Left lung (tissue), 4 donors: ENCODE measurements at regions not wholly inside any gene's neighbourhood (a gene's known extent, or its start where the extent isn't known, plus 50 kb on each side); places are given as distances from the start of the nearest gene placed in this dataset.
"Not testable (repeated sequence)": the region's sequence is repeated elsewhere in the genome, so short reads cannot be mapped to it uniquely, and the experiment has no call there.

Experiments
- ATAC-seq: fragments of 200-7000 bp; cut with Tn5 transposase; one replicate; pipeline ENCODE4 v1.9.1; 2020; ENCODE audit warnings: moderate library complexity
- DNase-seq, 4 donors: peaks; one replicate each; pipeline ENCODE4 v3.0.0-alpha.2; 2013 to 2020
- H3K27ac ChIP-seq, 2 donors: fragments of 200-600 bp; sonication (generic) in 1 of 2; one replicate each; pipeline versions ENCODE4 v1.5.0 to v1.8.0; 2020 to 2021
- H3K27me3 ChIP-seq, 2 donors: fragments of 200-600 bp; sonication (generic) in 1 of 2; one replicate each; pipeline versions ENCODE4 v1.5.0 to v1.8.0; 2020 to 2021
- H3K36me3 ChIP-seq, 2 donors: fragments of 200-600 bp; sonication (generic) in 1 of 2; one replicate each; pipeline versions ENCODE4 v1.5.0 to v1.8.0; 2020 to 2021
- H3K4me1 ChIP-seq, 2 donors: fragments of 200-600 bp; one replicate each; pipeline ENCODE4 v1.8.0; 2021
- H3K4me3 ChIP-seq, 2 donors: fragments of 200-600 bp; sonication (generic) in 1 of 2; one replicate each; pipeline versions ENCODE4 v1.5.0 to v1.8.0; 2020 to 2021; ENCODE audit warnings: mild to moderate bottlenecking in 1 of 2
- H3K9me3 ChIP-seq, 2 donors: fragments of 200-600 bp; sonication (generic) in 1 of 2; one replicate each; pipeline versions ENCODE4 v1.5.0 to v1.8.0; 2020 to 2021
- CTCF ChIP-seq, 2 donors: fragments of 200-600 bp; sonication (generic) in 1 of 2; IDR thresholded peaks; one replicate each; pipeline versions ENCODE4 v1.5.0 to v1.8.0; 2021; ENCODE audit warnings: antibody characterized with exemption in 2 of 2
- intact Hi-C, 2 donors: fragments of 100-400 bp; cut with DNase I; formaldehyde crosslinking; loops; one replicate each; pipeline versions ENCODE4 v1.11.2 to v1.14.2; 2022
- donor health status: DM: no; HTN: yes; CAD: no.
- donor health status: DM: no; HTN: no; CAD: no.

GRCh38 chr2:58601017-58601416 is 359.9 kb upstream of the FANCL start:
- DNase-seq (no peak), ATAC-seq (no peak)
- Histone ChIP-seq H3K27me3 (no peaks in the 10 kb centered on the region), H3K36me3 (no peaks in the 10 kb centered on the region), H3K9me3 (no peaks in the 10 kb centered on the region), H3K4me3 (no peak overlapping the region), H3K4me1 (no peaks in the 10 kb centered on the region), H3K27ac (no peak overlapping the region)
- TF ChIP-seq CTCF (IDR thresholded peaks at IDR 0.05), result no peak
- intact Hi-C loops, result no loop called here

GRCh38 chr2:58598171-58598570 is 357.0 kb upstream of the FANCL start:
- no peak for DNase-seq
- intact Hi-C loops, result no loop called here
- ATAC-seq, result peak; percentile 94

GRCh38 chr2:58595714-58596113 is 354.6 kb upstream of the FANCL start:
- ATAC-seq, result no peak
- Histone ChIP-seq H3K4me3 (no peak overlapping the region), H3K36me3 (no peaks in the 10 kb centered on the region), H3K9me3 (no peaks in the 10 kb centered on the region), H3K27me3 (no peaks in the 10 kb centered on the region), H3K27ac (no peak overlapping the region), H3K4me1 (no peaks in the 10 kb centered on the region)
- no peak for DNase-seq
- intact Hi-C loops, result no loop called here
- no peak for TF ChIP-seq CTCF (IDR thresholded peaks at IDR 0.05)

More at GRCh38 chr2:58598171-58598570, 357.0 kb upstream of the FANCL start:
- Histone ChIP-seq H3K9me3 (no peaks in the 10 kb centered on the region), H3K4me3 (no peak overlapping the region), H3K27ac (no peak overlapping the region), H3K36me3 (no peaks in the 10 kb centered on the region), H3K27me3 (no peaks in the 10 kb centered on the region), H3K4me1 (no peaks in the 10 kb centered on the region)
- no peak for TF ChIP-seq CTCF (IDR thresholded peaks at IDR 0.05)

GRCh38 chr2:58594762-58595161 is 353.6 kb upstream of the FANCL start:
- no peak for DNase-seq
- no peak for TF ChIP-seq CTCF (IDR thresholded peaks at IDR 0.05)
- no peaks in the 10 kb centered on the region for H3K36me3 ChIP-seq
- ATAC-seq, result no peak
- no peak overlapping the region for H3K4me3 ChIP-seq
- H3K4me1 ChIP-seq, result no peaks in the 10 kb centered on the region
- no peaks in the 10 kb centered on the region for H3K9me3 ChIP-seq
- H3K27ac ChIP-seq, result no peak overlapping the region
- no peaks in the 10 kb centered on the region for H3K27me3 ChIP-seq
- intact Hi-C loops, result no loop called here

GRCh38 chr2:58594175-58594574 is 353.1 kb upstream of the FANCL start:
- H3K4me1 ChIP-seq, result no peaks in the 10 kb centered on the region
- H3K27me3 ChIP-seq, result no peaks in the 10 kb centered on the region
- no peak for TF ChIP-seq CTCF (IDR thresholded peaks at IDR 0.05)
- H3K27ac ChIP-seq, result no peak overlapping the region
- no peaks in the 10 kb centered on the region for H3K9me3 ChIP-seq
- intact Hi-C loops, result no loop called here
- no peaks in the 10 kb centered on the region for H3K36me3 ChIP-seq
- H3K4me3 ChIP-seq, result no peak overlapping the region
- ATAC-seq (no peak), DNase-seq (no peak)

GRCh38 chr2:58586178-58586577 is 345.1 kb upstream of the FANCL start:
- DNase-seq, H3K36me3 ChIP-seq, intact Hi-C loops, ATAC-seq, H3K9me3 ChIP-seq, H3K27ac ChIP-seq, H3K4me3 ChIP-seq, H3K4me1 ChIP-seq, H3K27me3 ChIP-seq: not testable (repeated sequence)
